ENCODE measurements at regions not wholly inside any gene's neighbourhood (a gene's known extent, or its start where the extent isn't known, plus 50 kb on each side); places are given as distances from the start of the nearest gene placed in this dataset.

- Mint-ChIP-seq H3K9me3 (ENCODE audit: unreplicated experiment) (no peaks in the 10 kb centered on the region), H3K27me3 (ENCODE audit: insufficient read depth, unreplicated experiment) (no peaks in the 10 kb centered on the region), H3K4me1 (ENCODE audit: low read depth, unreplicated experiment) (no peaks in the 10 kb centered on the region), H3K36me3 (ENCODE audit: insufficient read depth, unreplicated experiment) (no peaks in the 10 kb centered on the region), H3K4me3 (ENCODE audit: unreplicated experiment) (no peak overlapping the region), H3K27ac (ENCODE audit: unreplicated experiment) (no peak overlapping the region)
- no peaks in the 10 kb centered on the region for H3K27me3 ChIP-seq (replicated peaks; ENCODE audit: control insufficient read depth, insufficient read depth, low read length)
- TF ChIP-seq, protein P1, sequence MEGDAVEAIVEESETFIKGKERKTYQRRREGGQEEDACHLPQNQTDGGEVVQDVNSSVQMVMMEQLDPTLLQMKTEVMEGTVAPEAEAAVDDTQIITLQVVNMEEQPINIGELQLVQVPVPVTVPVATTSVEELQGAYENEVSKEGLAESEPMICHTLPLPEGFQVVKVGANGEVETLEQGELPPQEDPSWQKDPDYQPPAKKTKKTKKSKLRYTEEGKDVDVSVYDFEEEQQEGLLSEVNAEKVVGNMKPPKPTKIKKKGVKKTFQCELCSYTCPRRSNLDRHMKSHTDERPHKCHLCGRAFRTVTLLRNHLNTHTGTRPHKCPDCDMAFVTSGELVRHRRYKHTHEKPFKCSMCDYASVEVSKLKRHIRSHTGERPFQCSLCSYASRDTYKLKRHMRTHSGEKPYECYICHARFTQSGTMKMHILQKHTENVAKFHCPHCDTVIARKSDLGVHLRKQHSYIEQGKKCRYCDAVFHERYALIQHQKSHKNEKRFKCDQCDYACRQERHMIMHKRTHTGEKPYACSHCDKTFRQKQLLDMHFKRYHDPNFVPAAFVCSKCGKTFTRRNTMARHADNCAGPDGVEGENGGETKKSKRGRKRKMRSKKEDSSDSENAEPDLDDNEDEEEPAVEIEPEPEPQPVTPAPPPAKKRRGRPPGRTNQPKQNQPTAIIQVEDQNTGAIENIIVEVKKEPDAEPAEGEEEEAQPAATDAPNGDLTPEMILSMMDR (IDR thresholded peaks at IDR 0.05; ENCODE audit: insufficient read depth in 1 of 2, low read depth in 1 of 2, low read length in 1 of 2, severe bottlenecking in 1 of 2, unreplicated experiment in 1 of 2): no peak
- no peaks in the 10 kb centered on the region for H3K9me3 ChIP-seq
- no TSS peak for BruUV-seq (replicated peaks)
- intact Hi-C loops (cut with micrococcal nuclease; ENCODE audit: unreplicated experiment): no loop called here
- ChIA-PET CTCF (no interaction called here), POLR2A (no interaction called here)
- H3K36me3 ChIP-seq (ENCODE audit: control insufficient read depth, insufficient read depth, low read length): no peaks in the 10 kb centered on the region
- DNase-seq: no peak
- H3K4me3 ChIP-seq (ENCODE audit: low read depth, low read length): no peak overlapping the region
- no peaks in the 10 kb centered on the region for H3K4me1 ChIP-seq
These were observed 551.1 kb upstream of the SORCS1 start for GRCh38 chr10:107715565-107715964.

- no peaks in the 10 kb centered on the region for H3K36me3 ChIP-seq (ENCODE audit: control insufficient read depth, insufficient read depth, low read length)
- no TSS peak for BruUV-seq (replicated peaks)
- no peak overlapping the region for H3K4me3 ChIP-seq (ENCODE audit: low read depth, low read length)
- Mint-ChIP-seq H3K4me3 (ENCODE audit: unreplicated experiment) (no peak overlapping the region), H3K27me3 (ENCODE audit: insufficient read depth, unreplicated experiment) (no peaks in the 10 kb centered on the region), H3K36me3 (ENCODE audit: insufficient read depth, unreplicated experiment) (no peaks in the 10 kb centered on the region), H3K27ac (ENCODE audit: unreplicated experiment) (no peak overlapping the region), H3K4me1 (ENCODE audit: low read depth, unreplicated experiment) (no peaks in the 10 kb centered on the region), H3K9me3 (ENCODE audit: unreplicated experiment) (no peaks in the 10 kb centered on the region)
- ChIA-PET POLR2A (no interaction called here), CTCF (no interaction called here)
- no peaks in the 10 kb centered on the region for H3K9me3 ChIP-seq
- no peaks in the 10 kb centered on the region for H3K27me3 ChIP-seq (replicated peaks; ENCODE audit: control insufficient read depth, insufficient read depth, low read length)
- intact Hi-C loops (cut with micrococcal nuclease; ENCODE audit: unreplicated experiment): no loop called here
- no peak for DNase-seq
- TF ChIP-seq, protein P1 (IDR thresholded peaks at IDR 0.05; ENCODE audit: insufficient read depth in 1 of 2, low read depth in 1 of 2, low read length in 1 of 2, severe bottlenecking in 1 of 2, unreplicated experiment in 1 of 2): no peak
- no peaks in the 10 kb centered on the region for H3K4me1 ChIP-seq
These were observed 544.5 kb upstream of the SORCS1 start for GRCh38 chr10:107708981-107709380.

DNA sequence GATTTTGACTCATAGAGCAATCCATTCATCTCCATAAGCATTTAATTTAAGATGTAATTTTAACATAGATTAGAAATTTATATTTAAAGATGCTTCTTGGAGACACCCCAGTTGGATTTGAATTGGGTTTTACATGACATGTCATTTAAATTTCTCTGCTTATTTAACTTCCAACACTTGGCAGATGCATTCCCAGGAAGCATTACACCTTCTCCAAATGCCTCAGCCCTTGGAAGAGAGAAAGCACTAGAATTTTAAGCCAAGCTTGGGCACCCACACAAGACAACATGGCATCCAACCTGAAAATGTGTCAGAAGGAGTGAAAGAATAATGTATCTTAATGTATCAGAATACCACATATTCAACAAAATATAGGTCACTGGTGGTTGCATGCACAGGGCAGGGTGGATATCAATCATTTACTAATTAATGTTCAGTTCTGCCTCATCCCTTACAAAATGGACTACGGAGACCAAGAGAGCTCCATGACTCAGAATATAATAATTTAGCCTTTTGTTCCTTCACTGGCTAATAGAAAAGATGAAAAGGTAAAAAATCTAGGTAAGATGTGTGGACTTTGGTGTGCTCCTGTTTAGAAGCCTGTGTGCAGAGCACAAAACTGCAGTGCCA lies 541.7 kb upstream of the SORCS1 start:
- CTCF ChIA-PET: no interaction called here
- intact Hi-C loops (cut with micrococcal nuclease; ENCODE audit: unreplicated experiment): no loop called here
- no peaks in the 10 kb centered on the region for H3K27me3 ChIP-seq (replicated peaks; ENCODE audit: control insufficient read depth, insufficient read depth, low read length)
- no peak overlapping the region for H3K27ac Mint-ChIP-seq (ENCODE audit: unreplicated experiment)
- no peaks in the 10 kb centered on the region for H3K36me3 ChIP-seq (ENCODE audit: control insufficient read depth, insufficient read depth, low read length)
- H3K36me3 Mint-ChIP-seq (ENCODE audit: insufficient read depth, unreplicated experiment): no peaks in the 10 kb centered on the region
- POLR2A ChIA-PET: no interaction called here
- no TSS peak for BruUV-seq (replicated peaks)
- no peak overlapping the region for H3K4me3 ChIP-seq (ENCODE audit: low read depth, low read length)
- no peaks in the 10 kb centered on the region for H3K4me1 ChIP-seq
- H3K9me3 ChIP-seq: no peaks in the 10 kb centered on the region
- no peaks in the 10 kb centered on the region for H3K27me3 Mint-ChIP-seq (ENCODE audit: insufficient read depth, unreplicated experiment)
- no peaks in the 10 kb centered on the region for H3K4me1 Mint-ChIP-seq (ENCODE audit: low read depth, unreplicated experiment)
- TF ChIP-seq, protein P1 (IDR thresholded peaks at IDR 0.05; ENCODE audit: insufficient read depth in 1 of 2, low read depth in 1 of 2, low read length in 1 of 2, severe bottlenecking in 1 of 2, unreplicated experiment in 1 of 2): no peak
- no peaks in the 10 kb centered on the region for H3K9me3 Mint-ChIP-seq (ENCODE audit: unreplicated experiment)
- H3K4me3 Mint-ChIP-seq (ENCODE audit: unreplicated experiment): no peak overlapping the region
- no peak for DNase-seq
